ENCODE measurements at regions not wholly inside any gene's neighbourhood (a gene's known extent, or its start where the extent isn't known, plus 50 kb on each side); places are given as distances from the start of the nearest gene placed in this dataset.
"Not testable (repeated sequence)": the region's sequence is repeated elsewhere in the genome, so short reads cannot be mapped to it uniquely, and the experiment has no call there.

DNA sequence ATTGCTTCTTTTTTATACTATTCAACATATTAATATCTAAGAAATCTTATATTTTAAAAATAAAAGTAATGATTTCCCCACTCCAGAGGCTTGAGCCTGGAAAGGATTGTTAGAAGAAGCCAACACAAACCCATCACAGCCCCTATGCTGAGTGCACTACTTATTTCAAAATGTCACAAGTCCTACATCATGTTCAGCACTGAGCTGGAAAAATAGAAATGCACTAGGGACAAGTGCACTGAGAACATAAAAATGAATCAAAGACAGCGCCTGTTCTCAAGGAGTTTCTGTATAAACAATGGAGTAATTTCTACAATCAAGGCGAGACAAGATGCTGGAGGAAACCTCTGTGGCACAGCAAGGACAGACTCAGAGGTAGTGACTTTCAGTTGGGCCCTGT, 155.0 kb downstream of the TXNL1 start:
- FAIRE-seq = no peak
- no peak overlapping the region for H3K4me2 ChIP-seq (ENCODE audit: low read length)
- peaks cover 6% of the 10 kb centered on the region for H3K9me3 Mint-ChIP-seq (ENCODE audit: unreplicated experiment)

DNA sequence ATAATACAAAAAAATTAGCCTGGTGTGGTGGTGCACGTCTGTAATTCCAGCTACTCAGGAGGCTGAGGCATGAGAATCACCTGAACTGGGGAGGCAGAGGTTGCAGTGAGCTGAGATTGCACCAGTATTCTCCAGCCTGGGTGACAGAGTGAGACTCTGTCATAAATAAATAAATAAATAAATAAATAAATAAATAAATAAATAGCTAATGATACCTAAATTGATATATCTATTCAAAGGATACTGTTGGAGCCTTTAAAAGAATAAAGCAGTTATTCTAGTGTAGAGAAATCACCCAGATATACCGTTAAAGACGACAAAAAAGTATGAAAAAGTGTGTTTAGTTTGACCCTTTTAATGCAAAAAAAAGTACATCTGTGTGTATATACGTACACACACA, 155.6 kb downstream of the TXNL1 start:
- not testable (repeated sequence) for H4K20me1 ChIP-seq (ENCODE audit: insufficient read depth, low read length); H3K4me3 Mint-ChIP-seq (ENCODE audit: unreplicated experiment); H3K36me3 ChIP-seq (ENCODE audit: insufficient read depth, low read length); H3K4me1 Mint-ChIP-seq (ENCODE audit: low read depth, unreplicated experiment); H3K9me3 Mint-ChIP-seq (ENCODE audit: unreplicated experiment); H3K27ac ChIP-seq (ENCODE audit: low read depth, low read length); H2AFZ ChIP-seq (ENCODE audit: low read depth, low read length); H3K9ac ChIP-seq (ENCODE audit: low read length); DNase-seq (ENCODE audit: low read depth); H3K9me3 ChIP-seq (ENCODE audit: insufficient read depth, low read depth, low read length); H3K36me3 Mint-ChIP-seq (ENCODE audit: low read depth, unreplicated experiment); H3K27ac Mint-ChIP-seq (ENCODE audit: unreplicated experiment); H3K27me3 ChIP-seq (ENCODE audit: insufficient read depth, low read length); FAIRE-seq; H3K4me1 ChIP-seq (ENCODE audit: insufficient read depth, low read length); H3K79me2 ChIP-seq (ENCODE audit: insufficient read depth, low read length); H3K4me2 ChIP-seq (ENCODE audit: low read length); H3K27me3 Mint-ChIP-seq (ENCODE audit: low read depth, unreplicated experiment); H3K4me3 ChIP-seq (ENCODE audit: insufficient read depth, low read depth, low read length)

More for the DNA sequence above, 155.0 kb downstream of the TXNL1 start:
- H3K4me1 ChIP-seq (ENCODE audit: insufficient read depth, low read length) = no peaks in the 10 kb centered on the region
- H2AFZ ChIP-seq (ENCODE audit: low read depth, low read length) = no peak overlapping the region
- H3K79me2 ChIP-seq (ENCODE audit: insufficient read depth, low read length) = no peaks in the 10 kb centered on the region
- no peaks in the 10 kb centered on the region for H4K20me1 ChIP-seq (ENCODE audit: insufficient read depth, low read length)
- Mint-ChIP-seq H3K4me1 (ENCODE audit: low read depth, unreplicated experiment) (no peaks in the 10 kb centered on the region), H3K27ac (ENCODE audit: unreplicated experiment) (no peak overlapping the region), H3K27me3 (ENCODE audit: low read depth, unreplicated experiment) (peaks cover 6% of the 10 kb centered on the region), H3K36me3 (ENCODE audit: low read depth, unreplicated experiment) (no peaks in the 10 kb centered on the region), H3K4me3 (ENCODE audit: unreplicated experiment) (no peak overlapping the region)
- TF ChIP-seq EZH2 (IDR thresholded peaks at IDR 0.05; ENCODE audit: insufficient read depth, low read length) = no peak
- TF ChIP-seq, protein P1, sequence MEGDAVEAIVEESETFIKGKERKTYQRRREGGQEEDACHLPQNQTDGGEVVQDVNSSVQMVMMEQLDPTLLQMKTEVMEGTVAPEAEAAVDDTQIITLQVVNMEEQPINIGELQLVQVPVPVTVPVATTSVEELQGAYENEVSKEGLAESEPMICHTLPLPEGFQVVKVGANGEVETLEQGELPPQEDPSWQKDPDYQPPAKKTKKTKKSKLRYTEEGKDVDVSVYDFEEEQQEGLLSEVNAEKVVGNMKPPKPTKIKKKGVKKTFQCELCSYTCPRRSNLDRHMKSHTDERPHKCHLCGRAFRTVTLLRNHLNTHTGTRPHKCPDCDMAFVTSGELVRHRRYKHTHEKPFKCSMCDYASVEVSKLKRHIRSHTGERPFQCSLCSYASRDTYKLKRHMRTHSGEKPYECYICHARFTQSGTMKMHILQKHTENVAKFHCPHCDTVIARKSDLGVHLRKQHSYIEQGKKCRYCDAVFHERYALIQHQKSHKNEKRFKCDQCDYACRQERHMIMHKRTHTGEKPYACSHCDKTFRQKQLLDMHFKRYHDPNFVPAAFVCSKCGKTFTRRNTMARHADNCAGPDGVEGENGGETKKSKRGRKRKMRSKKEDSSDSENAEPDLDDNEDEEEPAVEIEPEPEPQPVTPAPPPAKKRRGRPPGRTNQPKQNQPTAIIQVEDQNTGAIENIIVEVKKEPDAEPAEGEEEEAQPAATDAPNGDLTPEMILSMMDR (IDR thresholded peaks at IDR 0.05; ENCODE audit: insufficient read depth, low read depth, low read length) = no peak
- no peaks in the 10 kb centered on the region for H3K9me3 ChIP-seq (ENCODE audit: insufficient read depth, low read depth, low read length)
- no peak overlapping the region for H3K27ac ChIP-seq (ENCODE audit: low read depth, low read length)
- H3K36me3 ChIP-seq (ENCODE audit: insufficient read depth, low read length) = no peaks in the 10 kb centered on the region
- H3K4me3 ChIP-seq (ENCODE audit: insufficient read depth, low read depth, low read length) = no peak overlapping the region
- H3K27me3 ChIP-seq (ENCODE audit: insufficient read depth, low read length) = no peaks in the 10 kb centered on the region
- DNase-seq (ENCODE audit: low read depth) = no peak
- no peak overlapping the region for H3K9ac ChIP-seq (ENCODE audit: low read length)

DNA sequence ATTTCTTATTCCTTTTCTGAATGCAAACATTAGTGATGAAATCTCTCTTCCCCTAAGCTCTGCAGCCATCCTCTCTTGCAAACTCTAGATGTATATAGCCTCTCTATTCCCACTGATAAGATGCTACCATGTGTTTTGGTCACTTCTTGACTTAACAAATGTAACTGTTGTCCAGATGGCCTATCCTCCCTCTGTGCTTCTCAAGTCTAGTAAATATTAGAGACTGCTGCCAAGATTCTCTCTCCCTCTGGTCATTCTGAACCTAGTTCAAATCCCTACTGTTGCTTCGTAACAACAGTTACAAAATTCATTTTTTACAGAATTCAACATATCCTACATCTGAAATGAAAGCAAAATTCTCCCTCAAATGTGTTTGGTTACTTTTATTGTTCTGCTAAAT, 156.6 kb downstream of the TXNL1 start:
- Histone ChIP-seq H3K27me3 (ENCODE audit: insufficient read depth, low read length) (no peaks in the 10 kb centered on the region), H2AFZ (ENCODE audit: low read depth, low read length) (no peak overlapping the region), H3K79me2 (ENCODE audit: insufficient read depth, low read length) (no peaks in the 10 kb centered on the region), H3K36me3 (ENCODE audit: insufficient read depth, low read length) (no peaks in the 10 kb centered on the region), H3K4me3 (ENCODE audit: insufficient read depth, low read depth, low read length) (no peak overlapping the region), H3K27ac (ENCODE audit: low read depth, low read length) (no peak overlapping the region), H3K9ac (ENCODE audit: low read length) (no peak overlapping the region), H3K9me3 (ENCODE audit: insufficient read depth, low read depth, low read length) (no peaks in the 10 kb centered on the region), H3K4me2 (ENCODE audit: low read length) (no peak overlapping the region), H3K4me1 (ENCODE audit: insufficient read depth, low read length) (no peaks in the 10 kb centered on the region), H4K20me1 (ENCODE audit: insufficient read depth, low read length) (no peaks in the 10 kb centered on the region)
- TF ChIP-seq, protein P1 (IDR thresholded peaks at IDR 0.05; ENCODE audit: insufficient read depth, low read depth, low read length) = no peak
- TF ChIP-seq EZH2 (IDR thresholded peaks at IDR 0.05; ENCODE audit: insufficient read depth, low read length) = no peak
- FAIRE-seq = no peak
- peaks cover 6% of the 10 kb centered on the region for H3K9me3 Mint-ChIP-seq (ENCODE audit: unreplicated experiment)
- H3K27ac Mint-ChIP-seq (ENCODE audit: unreplicated experiment) = no peak overlapping the region
- no peak overlapping the region for H3K4me3 Mint-ChIP-seq (ENCODE audit: unreplicated experiment)
- DNase-seq (ENCODE audit: low read depth) = no peak
- peaks cover 3% of the 10 kb centered on the region for H3K27me3 Mint-ChIP-seq (ENCODE audit: low read depth, unreplicated experiment)
- no peaks in the 10 kb centered on the region for H3K36me3 Mint-ChIP-seq (ENCODE audit: low read depth, unreplicated experiment)
- no peaks in the 10 kb centered on the region for H3K4me1 Mint-ChIP-seq (ENCODE audit: low read depth, unreplicated experiment)
